Endothelial cell of umbilical vein (primary cell): ENCODE measurements at regions not wholly inside any gene's neighbourhood (a gene's known extent, or its start where the extent isn't known, plus 50 kb on each side); places are given as distances from the start of the nearest gene placed in this dataset.

Experiments
- BruUV-seq: library from RNA; stranded (reverse); fragments of 400-500 nt; replicated peaks from 2 replicates; lab custom pipeline; 2021; lab: Mats Ljungman, UMichigan
- CTCF ChIA-PET: fragments of 300-600, 350-600 bp; sonication (Branson Sonifier 250); formaldehyde crosslinking; loops from one replicate; lab custom pipeline; 2021; ENCODE audit warnings: antibody characterized with exemption, inconsistent platforms; lab: Charles Lee
- POLR2A ChIA-PET: fragments of 300-600, 350-600 bp; sonication (Branson Sonifier 250); formaldehyde crosslinking; loops from one replicate; lab custom pipeline; 2021; ENCODE audit warnings: antibody characterized with exemption, inconsistent platforms; lab: Charles Lee
- DNase-seq: peaks from one replicate; pipeline ENCODE4 v3.0.0-alpha.2; 2011; ENCODE audit warnings: low read depth, low spot score
- FAIRE-seq: peaks from 2 replicates; lab custom pipeline; 2011; peaks lifted over from hg19 to GRCh38; lab: Jason Lieb, UNC
- H2AFZ ChIP-seq: 2 replicates; pipeline ENCODE4 v1.6.0; 2012; ENCODE audit warnings: low read depth, low read length, control low read depth, inconsistent platforms
- H3K27ac ChIP-seq: 2 replicates; pipeline ENCODE4 v1.5.1; 2011; ENCODE audit warnings: low read depth, mild to moderate bottlenecking, control low read depth, low read length, moderate library complexity; ENCODE audit not compliant: insufficient read depth
- H3K27me3 ChIP-seq, 2 experiments: 2 replicates each; pipeline versions ENCODE4 v1.6.0 to v1.6.1; 2011; ENCODE audit warnings: low read length in 2 of 2, mixed read lengths in 1 of 2; ENCODE audit not compliant: control insufficient read depth in 2 of 2, insufficient read depth in 2 of 2
- H3K36me3 ChIP-seq, 2 experiments: 2 replicates in 1 of 2; 3 replicates in 1 of 2; pipeline ENCODE4 v1.5.1; 2011; ENCODE audit warnings: low read length in 2 of 2, mild to moderate bottlenecking in 1 of 2, moderate library complexity in 1 of 2; ENCODE audit not compliant: control insufficient read depth in 2 of 2, insufficient read depth in 2 of 2; ENCODE audit errors: extremely low read depth in 1 of 2
- H3K4me1 ChIP-seq: 3 replicates; pipeline ENCODE4 v1.5.1; 2011; ENCODE audit warnings: mild to moderate bottlenecking, low read length; ENCODE audit not compliant: control insufficient read depth, insufficient read depth; ENCODE audit errors: extremely low read depth
- H3K4me2 ChIP-seq: 2 replicates; pipeline ENCODE4 v1.6.1; 2011; ENCODE audit warnings: low read length, control low read depth, mixed read lengths; ENCODE audit not compliant: insufficient read depth
- H3K4me3 ChIP-seq, 3 experiments: fragments of 200-600 bp in 1 of 3; sonication (generic), shearing (Covaris generic) in 1 of 3; replicated peaks in 1 of 3; 2 replicates each; pipeline ENCODE4 v1.5.1; 2011 to 2016; ENCODE audit warnings: control low read depth in 3 of 3, low read length in 3 of 3, mild to moderate bottlenecking in 2 of 3, inconsistent platforms in 1 of 3, low read depth in 1 of 3, moderate library complexity in 1 of 3; ENCODE audit not compliant: insufficient read depth in 1 of 3
- H3K79me2 ChIP-seq: 2 replicates; pipeline ENCODE4 v1.6.0; 2012; ENCODE audit warnings: low read length, inconsistent platforms; ENCODE audit not compliant: control insufficient read depth, insufficient read depth
- H3K9ac ChIP-seq: replicated peaks from 2 replicates; pipeline ENCODE3; 2011; ENCODE audit warnings: low read length, control low read depth; ENCODE audit not compliant: insufficient read depth; ENCODE audit errors: extremely low read depth
- H3K9me1 ChIP-seq: replicated peaks from 3 replicates; pipeline ENCODE4 v1.6.0; 2011; ENCODE audit warnings: mild to moderate bottlenecking, low read length; ENCODE audit not compliant: control insufficient read depth, insufficient read depth; ENCODE audit errors: extremely low read depth
- H3K9me3 ChIP-seq: replicated peaks from 2 replicates; pipeline ENCODE4 v1.5.1; 2012; ENCODE audit warnings: low read length, inconsistent platforms; ENCODE audit not compliant: control insufficient read depth, insufficient read depth
- H4K20me1 ChIP-seq: replicated peaks from 2 replicates; pipeline ENCODE3; 2011; ENCODE audit warnings: mild to moderate bottlenecking, low read length; ENCODE audit not compliant: control insufficient read depth, insufficient read depth; ENCODE audit errors: extremely low read depth
- EZH2 ChIP-seq: IDR thresholded peaks from 2 replicates; pipeline ENCODE4 v1.6.1; 2012; ENCODE audit warnings: borderline replicate concordance, low read depth, mild to moderate bottlenecking, moderate library complexity, low read length, inconsistent platforms; ENCODE audit not compliant: severe bottlenecking
- FOS ChIP-seq: IDR thresholded peaks from 2 replicates; pipeline ENCODE4 v1.6.1; 2011; ENCODE audit warnings: mild to moderate bottlenecking, low read length, moderate library complexity, borderline replicate concordance; ENCODE audit not compliant: insufficient read depth
- GATA2 ChIP-seq: IDR thresholded peaks from 2 replicates; pipeline ENCODE4 v1.7.0; 2011; ENCODE audit warnings: low read depth, mild to moderate bottlenecking, moderate library complexity, mixed read lengths, low read length; ENCODE audit not compliant: insufficient read length, insufficient read depth
- JUN ChIP-seq: IDR thresholded peaks from 2 replicates; pipeline ENCODE4 v1.6.1; 2011; ENCODE audit warnings: borderline replicate concordance, low read depth; ENCODE audit not compliant: insufficient read length, insufficient read depth
- MYC ChIP-seq: IDR thresholded peaks from one replicate; pipeline ENCODE4 v1.6.1; 2011; ENCODE audit warnings: mild to moderate bottlenecking, low read depth, low read length
- POLR2A ChIP-seq: IDR thresholded peaks from 2 replicates; pipeline ENCODE4 v1.6.1; 2012; ENCODE audit warnings: low read depth, mild to moderate bottlenecking, control low read depth, low read length
- POLR2AphosphoS5 ChIP-seq: IDR thresholded peaks from 2 replicates; pipeline ENCODE4 v1.6.1; 2012; ENCODE audit warnings: low read depth, mild to moderate bottlenecking, control low read depth, low read length, moderate library complexity; ENCODE audit not compliant: insufficient read depth
- dilution Hi-C: fragments of 300-500 bp; cut with MboI; formaldehyde crosslinking; loops from one replicate; pipeline ENCODE4 v1.15.0; 2019; ENCODE audit warnings: low sequenced_read_pairs; ENCODE audit not compliant: extremely low pct_ligation_motif_present
- intact Hi-C: fragments of 100-400 bp; cut with micrococcal nuclease; formaldehyde crosslinking; loops from one replicate; pipeline ENCODE4 v1.10.0; 2022

DNA sequence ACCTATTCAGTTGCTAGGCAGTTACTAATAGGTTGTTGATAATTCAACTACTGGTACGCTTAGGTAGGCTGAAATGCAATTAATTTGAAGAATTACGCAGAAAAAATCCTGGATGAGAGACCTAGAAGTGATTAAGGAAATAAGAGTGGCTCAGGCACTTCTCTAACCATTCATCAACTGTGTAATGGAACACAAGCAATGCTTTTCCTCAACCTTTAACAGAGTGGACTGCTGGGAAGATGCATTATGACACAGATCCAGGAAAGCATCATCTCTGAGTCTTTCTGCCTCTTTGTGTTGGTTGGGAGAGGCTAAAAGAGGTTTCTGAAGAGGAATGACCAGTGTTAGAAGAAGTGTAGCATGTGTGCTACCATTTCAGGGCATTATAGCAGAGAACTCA, 992.2 kb downstream of the TSN start:
- H2AFZ ChIP-seq, result no peak overlapping the region
- no peaks in the 10 kb centered on the region for H3K9me1 ChIP-seq
- H3K27me3 ChIP-seq, result no peaks in the 10 kb centered on the region
- no peaks in the 10 kb centered on the region for H3K9me3 ChIP-seq
- H3K9ac ChIP-seq, result no peak overlapping the region
- H4K20me1 ChIP-seq, result no peaks in the 10 kb centered on the region
- FAIRE-seq, result no peak
- TF ChIP-seq POLR2AphosphoS5, result no peak
- no peak for TF ChIP-seq POLR2A
- TF ChIP-seq FOS, result no peak
- TF ChIP-seq MYC, result no peak
- no peak for TF ChIP-seq JUN
- H3K4me2 ChIP-seq, result no peak overlapping the region
- H3K4me3 ChIP-seq, result no peak overlapping the region
- H3K79me2 ChIP-seq, result no peaks in the 10 kb centered on the region
- intact Hi-C loops, result loop anchor here (5.0 kb wide), 1 partner anchor 850 kb away; no protein-coding TSS in a partner anchor
- H3K27ac ChIP-seq, result no peak overlapping the region
- CTCF ChIA-PET, result no interaction called here
- H3K36me3 ChIP-seq, result no peaks in the 10 kb centered on the region
- peaks cover 11% of the 10 kb centered on the region for H3K4me1 ChIP-seq
- no peak for DNase-seq
- POLR2A ChIA-PET, result no interaction called here
- BruUV-seq, result no TSS peak
- dilution Hi-C loops, result no loop called here

- Histone ChIP-seq H3K9ac (no peak overlapping the region), H3K9me3 (no peaks in the 10 kb centered on the region), H3K4me2 (peak overlapping the region; percentile 55), H3K4me3 (no peak overlapping the region), H3K79me2 (no peaks in the 10 kb centered on the region), H4K20me1 (no peaks in the 10 kb centered on the region), H3K27me3 (no peaks in the 10 kb centered on the region), H3K27ac (peak overlapping the region; percentile 81), H2AFZ (no peak overlapping the region), H3K4me1 (peaks cover 11% of the 10 kb centered on the region), H3K36me3 (no peaks in the 10 kb centered on the region), H3K9me1 (no peaks in the 10 kb centered on the region)
- intact Hi-C loops, result loop anchor here (5.0 kb wide), 1 partner anchor 851 kb away; no protein-coding TSS in a partner anchor
- dilution Hi-C loops, result no loop called here
- POLR2A ChIA-PET, result no interaction called here
- CTCF ChIA-PET, result no interaction called here
- FAIRE-seq (no peak), DNase-seq (peak; percentile 63)
- TF ChIP-seq EZH2, result no peak
- TF ChIP-seq GATA2, result peak; percentile 78
- BruUV-seq, result no TSS peak
These were observed 993.1 kb downstream of the TSN start for GRCh38 chr2:122748552-122749011.
